Transverse colon (tissue), 4 donors: ENCODE measurements at regions not wholly inside any gene's neighbourhood (a gene's known extent, or its start where the extent isn't known, plus 50 kb on each side); places are given as distances from the start of the nearest gene placed in this dataset.

Experiments used
- EP300 ChIP-seq: sonication (generic); formaldehyde crosslinking; IDR thresholded peaks from one replicate; pipeline ENCODE4 v1.6.1; 2017; ENCODE audit warnings: antibody characterized with exemption, low read depth
- POLR2A ChIP-seq: fragments of 450-650 bp; IDR thresholded peaks from one replicate; pipeline ENCODE4 v1.6.1; 2016; ENCODE audit warnings: antibody characterized with exemption, mild to moderate bottlenecking, moderate library complexity
- POLR2AphosphoS5 ChIP-seq, 3 donors: sonication (generic); formaldehyde crosslinking; IDR thresholded peaks; one replicate each; pipeline ENCODE4 v1.6.1; 2016; ENCODE audit warnings: antibody characterized with exemption in 3 of 3
- TF ChIP-seq, protein P1 (sequence below), 5 experiments: fragments of 200-600 bp in 3 of 5; fragments of 450-650 bp in 2 of 5; sonication (generic) in 3 of 5; IDR thresholded peaks; 1 replicate in 2 of 5; 2 replicates in 3 of 5; pipeline ENCODE4 v1.5.1; 2016 to 2017; ENCODE audit warnings: antibody characterized with exemption in 5 of 5, inconsistent platforms in 3 of 5, mild to moderate bottlenecking in 2 of 5, moderate library complexity in 1 of 5

- TF ChIP-seq, protein P1, sequence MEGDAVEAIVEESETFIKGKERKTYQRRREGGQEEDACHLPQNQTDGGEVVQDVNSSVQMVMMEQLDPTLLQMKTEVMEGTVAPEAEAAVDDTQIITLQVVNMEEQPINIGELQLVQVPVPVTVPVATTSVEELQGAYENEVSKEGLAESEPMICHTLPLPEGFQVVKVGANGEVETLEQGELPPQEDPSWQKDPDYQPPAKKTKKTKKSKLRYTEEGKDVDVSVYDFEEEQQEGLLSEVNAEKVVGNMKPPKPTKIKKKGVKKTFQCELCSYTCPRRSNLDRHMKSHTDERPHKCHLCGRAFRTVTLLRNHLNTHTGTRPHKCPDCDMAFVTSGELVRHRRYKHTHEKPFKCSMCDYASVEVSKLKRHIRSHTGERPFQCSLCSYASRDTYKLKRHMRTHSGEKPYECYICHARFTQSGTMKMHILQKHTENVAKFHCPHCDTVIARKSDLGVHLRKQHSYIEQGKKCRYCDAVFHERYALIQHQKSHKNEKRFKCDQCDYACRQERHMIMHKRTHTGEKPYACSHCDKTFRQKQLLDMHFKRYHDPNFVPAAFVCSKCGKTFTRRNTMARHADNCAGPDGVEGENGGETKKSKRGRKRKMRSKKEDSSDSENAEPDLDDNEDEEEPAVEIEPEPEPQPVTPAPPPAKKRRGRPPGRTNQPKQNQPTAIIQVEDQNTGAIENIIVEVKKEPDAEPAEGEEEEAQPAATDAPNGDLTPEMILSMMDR (IDR thresholded peaks at IDR 0.05) = no peak
- peak in 1 of 3 donors; percentile 22 for TF ChIP-seq POLR2AphosphoS5 (IDR thresholded peaks at IDR 0.05)
- TF ChIP-seq POLR2A = no peak
- TF ChIP-seq EP300 = no peak
Measured at GRCh38 chrX:51825436-51825835, 68.0 kb upstream of the MAGED1 start.
